Prostate gland (tissue), 2 donors: ENCODE measurements at regions not wholly inside any gene's neighbourhood (a gene's known extent, or its start where the extent isn't known, plus 50 kb on each side); places are given as distances from the start of the nearest gene placed in this dataset.

Experiments
- CTCF ChIP-seq, 4 experiments: fragments of 200-600 bp in 2 of 4; fragments of 450-650 bp in 2 of 4; sonication (generic) in 2 of 4; IDR thresholded peaks; 1 replicate in 3 of 4; 2 replicates in 1 of 4; pipeline ENCODE4 v1.5.1; 2016 to 2019; ENCODE audit warnings: antibody characterized with exemption in 4 of 4, mild to moderate bottlenecking in 2 of 4, moderate library complexity in 2 of 4
- POLR2A ChIP-seq: fragments of 450-650 bp; IDR thresholded peaks from one replicate; pipeline ENCODE4 v1.6.1; 2016; ENCODE audit warnings: antibody characterized with exemption, mild to moderate bottlenecking
- POLR2AphosphoS5 ChIP-seq: sonication (generic); formaldehyde crosslinking; IDR thresholded peaks from one replicate; pipeline ENCODE4 v1.6.1; 2017; ENCODE audit warnings: antibody characterized with exemption

- TF ChIP-seq CTCF (IDR thresholded peaks at IDR 0.05) (no peak), POLR2A (no peak), POLR2AphosphoS5 (no peak)
Observed at GRCh38 chr7:3103614-3104398, 60.1 kb upstream of the CARD11 start.
